ENCODE measurements at regions not wholly inside any gene's neighbourhood (a gene's known extent, or its start where the extent isn't known, plus 50 kb on each side); places are given as distances from the start of the nearest gene placed in this dataset.

DNA sequence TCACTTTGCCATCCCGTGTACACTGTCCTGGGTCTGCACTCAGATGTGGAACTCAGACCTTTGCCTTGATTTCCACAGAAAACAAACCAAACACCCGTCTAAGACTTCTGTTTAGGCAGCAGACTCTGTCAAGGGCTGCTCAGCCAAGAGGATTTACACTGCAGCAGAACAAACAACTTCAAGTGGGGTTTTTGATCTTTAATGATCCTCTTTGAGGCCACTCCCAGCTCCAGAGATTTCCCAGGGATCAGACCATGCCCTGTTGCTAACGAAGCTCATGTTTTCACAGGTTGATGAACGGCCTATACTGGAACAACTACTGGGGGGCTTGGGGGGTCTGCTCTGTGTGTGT is 52.5 kb upstream of the LGALSL start:
- DNase-seq (ENCODE audit: low read depth): no peak
- H3K4me3 ChIP-seq (ENCODE audit: low read depth, low read length): no peak overlapping the region
- TF ChIP-seq, protein P1, sequence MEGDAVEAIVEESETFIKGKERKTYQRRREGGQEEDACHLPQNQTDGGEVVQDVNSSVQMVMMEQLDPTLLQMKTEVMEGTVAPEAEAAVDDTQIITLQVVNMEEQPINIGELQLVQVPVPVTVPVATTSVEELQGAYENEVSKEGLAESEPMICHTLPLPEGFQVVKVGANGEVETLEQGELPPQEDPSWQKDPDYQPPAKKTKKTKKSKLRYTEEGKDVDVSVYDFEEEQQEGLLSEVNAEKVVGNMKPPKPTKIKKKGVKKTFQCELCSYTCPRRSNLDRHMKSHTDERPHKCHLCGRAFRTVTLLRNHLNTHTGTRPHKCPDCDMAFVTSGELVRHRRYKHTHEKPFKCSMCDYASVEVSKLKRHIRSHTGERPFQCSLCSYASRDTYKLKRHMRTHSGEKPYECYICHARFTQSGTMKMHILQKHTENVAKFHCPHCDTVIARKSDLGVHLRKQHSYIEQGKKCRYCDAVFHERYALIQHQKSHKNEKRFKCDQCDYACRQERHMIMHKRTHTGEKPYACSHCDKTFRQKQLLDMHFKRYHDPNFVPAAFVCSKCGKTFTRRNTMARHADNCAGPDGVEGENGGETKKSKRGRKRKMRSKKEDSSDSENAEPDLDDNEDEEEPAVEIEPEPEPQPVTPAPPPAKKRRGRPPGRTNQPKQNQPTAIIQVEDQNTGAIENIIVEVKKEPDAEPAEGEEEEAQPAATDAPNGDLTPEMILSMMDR (IDR thresholded peaks at IDR 0.05; ENCODE audit: low read depth, low read length): no peak
- no peak for TF ChIP-seq POLR2A (IDR thresholded peaks at IDR 0.05; ENCODE audit: extremely low read depth, insufficient read length)
- TF ChIP-seq, protein P2, sequence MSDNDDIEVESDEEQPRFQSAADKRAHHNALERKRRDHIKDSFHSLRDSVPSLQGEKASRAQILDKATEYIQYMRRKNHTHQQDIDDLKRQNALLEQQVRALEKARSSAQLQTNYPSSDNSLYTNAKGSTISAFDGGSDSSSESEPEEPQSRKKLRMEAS (IDR thresholded peaks at IDR 0.05; ENCODE audit: low read depth, low read length): no peak
- no peak for TF ChIP-seq MYC (IDR thresholded peaks at IDR 0.05; ENCODE audit: low read depth, low read length)

DNA sequence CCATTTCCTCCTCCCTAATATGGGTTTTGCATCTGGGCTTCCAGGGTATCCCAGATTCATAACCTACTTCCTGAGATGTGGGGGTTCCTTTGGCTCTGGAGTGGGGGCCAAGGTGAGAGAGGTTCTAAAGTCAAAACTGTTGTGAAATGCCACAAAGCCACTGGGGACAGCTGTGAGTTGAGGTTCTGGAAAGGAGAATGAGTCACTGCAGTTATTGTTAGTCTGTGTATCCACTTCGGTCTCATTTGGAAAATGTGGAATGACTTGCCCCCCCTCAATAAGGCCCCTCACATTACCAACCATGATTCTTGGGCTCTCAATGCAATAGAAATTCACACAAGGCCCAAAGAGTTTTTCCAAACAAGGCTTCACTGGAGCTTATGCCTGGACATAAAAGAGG is 51.1 kb upstream of the LGALSL start:
- DNase-seq (ENCODE audit: low read depth): peak; percentile 56
- H3K4me3 ChIP-seq (ENCODE audit: low read depth, low read length): no peak overlapping the region
- TF ChIP-seq, protein P1 (IDR thresholded peaks at IDR 0.05; ENCODE audit: low read depth, low read length): no peak
- TF ChIP-seq, protein P2 (IDR thresholded peaks at IDR 0.05; ENCODE audit: low read depth, low read length): no peak
- TF ChIP-seq MYC (IDR thresholded peaks at IDR 0.05; ENCODE audit: low read depth, low read length) (no peak), POLR2A (IDR thresholded peaks at IDR 0.05; ENCODE audit: extremely low read depth, insufficient read length) (no peak)

DNA sequence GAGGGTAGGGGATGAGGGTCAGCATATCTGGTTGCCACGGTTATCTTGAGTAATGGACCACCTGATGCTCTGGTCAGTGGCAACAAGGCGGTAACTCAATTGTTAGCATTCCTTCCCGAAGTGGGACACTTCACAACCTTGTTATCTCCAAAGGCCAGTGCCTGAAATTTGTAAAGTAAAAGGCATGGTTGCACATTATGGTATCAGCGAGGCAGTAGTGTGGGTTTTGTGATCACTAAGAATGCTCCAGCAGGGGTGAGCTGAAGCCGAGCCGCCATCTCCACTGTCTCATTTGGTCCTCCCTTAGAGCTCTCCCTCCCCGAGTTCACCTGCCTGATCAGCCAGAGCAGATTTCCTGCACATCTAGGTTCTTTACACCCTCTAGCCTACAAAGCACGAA is 50.5 kb upstream of the LGALSL start:
- H3K4me3 ChIP-seq (ENCODE audit: low read depth, low read length): no peak overlapping the region
- TF ChIP-seq, protein P2 (IDR thresholded peaks at IDR 0.05; ENCODE audit: low read depth, low read length): no peak
- TF ChIP-seq MYC (IDR thresholded peaks at IDR 0.05; ENCODE audit: low read depth, low read length) (no peak), POLR2A (IDR thresholded peaks at IDR 0.05; ENCODE audit: extremely low read depth, insufficient read length) (no peak)
- TF ChIP-seq, protein P1 (IDR thresholded peaks at IDR 0.05; ENCODE audit: low read depth, low read length): no peak
- no peak for DNase-seq (ENCODE audit: low read depth)

DNA sequence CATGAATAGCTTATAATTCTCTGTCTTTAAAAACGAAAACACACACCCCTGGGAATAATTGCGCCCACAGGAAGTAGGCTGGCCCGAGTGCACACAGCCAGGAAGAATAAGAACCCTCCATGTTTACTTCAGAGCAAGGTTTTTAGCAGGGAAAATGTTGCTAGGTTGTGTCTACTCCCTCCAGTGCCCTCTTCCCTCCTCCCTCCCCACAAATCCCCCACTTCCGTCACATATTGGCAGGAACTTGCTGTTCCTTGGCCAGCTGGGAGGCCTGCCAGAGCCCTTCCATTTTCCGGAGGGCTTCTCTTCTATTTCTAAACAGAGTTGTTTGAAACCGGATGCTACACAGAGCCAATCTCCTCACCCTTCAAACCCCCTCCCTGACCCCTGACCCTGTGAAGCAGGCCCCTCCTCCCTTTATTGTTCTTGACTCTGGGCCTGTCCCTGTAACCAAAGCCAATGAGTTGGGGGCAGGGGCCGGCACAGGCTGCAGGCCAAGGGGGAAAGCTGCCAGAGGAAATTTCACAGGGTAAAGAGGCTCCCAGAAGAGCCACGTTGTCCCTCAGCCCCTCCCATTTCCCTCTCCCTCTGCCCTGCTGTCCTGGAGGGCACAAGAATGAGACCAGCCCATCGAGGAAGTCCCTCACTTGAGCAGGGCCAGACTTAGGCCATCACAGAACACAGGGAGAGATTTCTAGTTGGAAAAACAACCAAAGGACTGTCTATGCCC is 49.8 kb upstream of the LGALSL start:
- DNase-seq (ENCODE audit: low read depth): peak; percentile 33
- TF ChIP-seq, protein P2 (IDR thresholded peaks at IDR 0.05; ENCODE audit: low read depth, low read length): no peak
- TF ChIP-seq POLR2A (IDR thresholded peaks at IDR 0.05; ENCODE audit: extremely low read depth, insufficient read length): no peak
- no peak for TF ChIP-seq MYC (IDR thresholded peaks at IDR 0.05; ENCODE audit: low read depth, low read length)
- TF ChIP-seq, protein P1 (IDR thresholded peaks at IDR 0.05; ENCODE audit: low read depth, low read length): no peak
- H3K4me3 ChIP-seq (ENCODE audit: low read depth, low read length): no peak overlapping the region
